GM13977 (cell line): ENCODE measurements at regions not wholly inside any gene's neighbourhood (a gene's known extent, or its start where the extent isn't known, plus 50 kb on each side); places are given as distances from the start of the nearest gene placed in this dataset.

Experiments
- DNase-seq: peaks from one replicate; pipeline ENCODE4 v3.0.0; 2012; ENCODE audit warnings: low spot score
- CTCF ChIP-seq: IDR thresholded peaks from 2 replicates; pipeline ENCODE4 v1.5.1; 2012; ENCODE audit warnings: mild to moderate bottlenecking, control low read depth; ENCODE audit not compliant: insufficient read depth; ENCODE audit errors: extremely low read depth, missing control alignments
- in situ Hi-C: fragments of 300-500 bp; cut with MboI; formaldehyde crosslinking; loops from one replicate; pipeline ENCODE4 v1.12.0; 2022; ENCODE audit warnings: low sequenced_read_pairs, low pct_unique_long_range_greater_than_20kb, mixed read lengths, inconsistent platforms; ENCODE audit not compliant: unreplicated experiment

DNA sequence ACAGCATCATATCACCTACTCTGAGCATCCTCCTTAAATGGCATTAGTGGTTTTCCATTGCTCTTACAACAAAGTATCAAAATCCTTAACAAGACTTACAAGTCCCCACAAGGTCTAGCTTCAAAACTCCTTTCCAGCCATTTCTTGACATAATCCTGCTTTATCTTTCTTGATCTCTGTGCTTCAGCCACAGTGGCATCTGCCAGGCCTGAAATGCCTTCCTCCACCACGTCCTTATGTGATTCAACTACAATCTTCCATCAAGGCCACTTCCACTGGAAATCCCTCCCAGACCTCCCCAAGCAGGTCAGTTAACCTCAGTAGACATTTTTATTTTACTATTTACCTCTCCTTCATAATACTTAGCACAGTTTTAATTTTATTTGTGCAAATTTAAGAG is 83.8 kb upstream of the CCDC150 start:
- in situ Hi-C loops = no loop called here
- TF ChIP-seq CTCF = no peak
- no peak for DNase-seq

DNA sequence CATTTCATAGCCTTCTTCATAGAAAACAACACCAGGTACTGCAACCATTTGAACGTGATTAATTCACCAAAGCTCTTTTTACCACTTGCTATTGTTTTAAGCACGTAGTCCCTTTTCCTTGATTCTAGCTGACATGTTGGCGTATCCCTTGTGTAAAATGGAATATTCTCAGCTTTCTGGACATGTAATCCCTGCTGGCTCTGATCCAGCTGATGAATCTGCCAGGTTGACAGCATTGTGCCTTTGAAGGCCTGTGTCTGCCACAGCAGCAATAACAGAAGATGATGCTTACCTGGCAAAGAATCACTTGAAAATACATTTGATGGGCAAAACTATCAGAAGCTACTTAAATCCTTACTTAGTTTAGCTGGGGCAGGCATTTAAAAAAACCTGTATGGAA is 81.0 kb upstream of the CCDC150 start:
- TF ChIP-seq CTCF = no peak
- in situ Hi-C loops = no loop called here
- DNase-seq = no peak

- TF ChIP-seq CTCF = no peak
- no peak for DNase-seq
- in situ Hi-C loops = no loop called here
Observed at GRCh38 chr2:196563876-196564275, 75.6 kb upstream of the CCDC150 start.

DNA sequence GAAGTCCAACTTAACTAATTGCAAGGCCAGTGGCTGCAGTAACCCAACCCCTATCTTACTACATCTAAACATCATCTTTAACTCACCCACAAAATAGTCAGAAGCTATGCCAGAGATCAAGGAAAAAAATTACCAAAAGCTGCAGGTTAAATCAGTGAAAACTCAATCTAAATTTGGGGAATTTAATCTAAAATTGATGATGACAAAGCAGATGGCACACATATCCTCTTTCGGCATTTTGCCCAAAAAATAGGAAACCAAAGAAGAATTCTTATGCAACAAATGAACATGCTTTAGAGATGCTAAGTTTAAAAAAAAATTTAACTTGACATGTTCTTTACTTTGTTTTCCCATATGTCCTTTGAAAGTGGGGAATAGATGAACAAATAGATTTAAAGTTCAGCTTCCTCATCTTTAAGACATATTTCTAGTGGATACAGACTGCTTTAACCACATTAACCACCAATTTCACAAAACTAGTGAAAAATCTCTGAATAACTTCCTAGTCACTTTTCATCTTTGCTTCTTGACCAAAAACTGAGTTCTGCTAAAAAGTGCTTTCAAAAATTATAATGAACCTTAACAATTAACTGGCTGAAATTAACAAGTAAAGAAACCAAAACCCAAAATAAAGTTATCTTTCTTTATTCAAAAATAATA is 74.3 kb upstream of the CCDC150 start:
- in situ Hi-C loops = no loop called here
- TF ChIP-seq CTCF = no peak

DNA sequence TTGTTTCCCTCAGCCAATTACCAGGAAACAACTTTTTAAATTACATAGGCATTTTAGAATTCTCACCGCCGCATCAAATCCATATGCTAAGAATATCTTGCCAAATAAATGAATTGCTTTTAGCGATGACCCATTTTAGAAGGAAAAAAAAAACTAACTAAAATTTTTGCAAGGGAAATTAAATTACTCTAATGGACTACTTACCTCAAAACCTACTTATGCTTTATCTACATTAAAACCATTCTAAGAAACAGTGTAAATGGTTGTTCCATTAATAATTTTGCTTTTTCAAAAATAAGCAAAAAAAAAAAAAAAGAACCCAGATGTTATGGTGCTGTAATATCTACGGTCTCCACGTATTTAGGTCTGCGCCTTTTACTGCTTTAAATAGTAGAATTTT is 73.5 kb upstream of the CCDC150 start:
- DNase-seq = no peak
- in situ Hi-C loops = no loop called here
- TF ChIP-seq CTCF = no peak

More for the DNA sequence above, 74.3 kb upstream of the CCDC150 start:
- DNase-seq = no peak

GRCh38 chr2:196566961-196567666 is 72.4 kb upstream of the CCDC150 start:
- TF ChIP-seq CTCF = no peak
- no peak for DNase-seq
- in situ Hi-C loops = no loop called here

- no peak for TF ChIP-seq CTCF
- DNase-seq = no peak
- in situ Hi-C loops = no loop called here
Observed at GRCh38 chr2:196568506-196568905, 71.0 kb upstream of the CCDC150 start.
